ENCODE measurements at regions not wholly inside any gene's neighbourhood (a gene's known extent, or its start where the extent isn't known, plus 50 kb on each side); places are given as distances from the start of the nearest gene placed in this dataset.

- no peaks in the 10 kb centered on the region for H3K4me1 ChIP-seq (ENCODE audit: control insufficient read depth in 3 of 3, insufficient read depth in 2 of 3, low read depth in 1 of 3, low read length in 2 of 3)
- 84 to 94% (median 93%) methylated on average over 4 of the region's 4 CpGs for WGBS, 3 donors
- H3K4me3 ChIP-seq (ENCODE audit: low read depth in 1 of 3, low read length in 3 of 3) = no peak overlapping the region
- H3K27me3 ChIP-seq (ENCODE audit: control insufficient read depth in 3 of 3, insufficient read depth in 3 of 3, low read length in 3 of 3) = no peaks in the 10 kb centered on the region
- no peaks in the 10 kb centered on the region for H3K9me3 ChIP-seq (ENCODE audit: control insufficient read depth in 2 of 2, insufficient read depth in 1 of 2, low read depth in 1 of 2, low read length in 1 of 2)
- H3K27ac ChIP-seq (ENCODE audit: low read depth in 1 of 3, low read length in 2 of 3) = no peak overlapping the region
- H3K36me3 ChIP-seq (ENCODE audit: control insufficient read depth in 3 of 3, insufficient read depth in 2 of 3, low read depth in 1 of 3, low read length in 3 of 3) = no peaks in the 10 kb centered on the region
- DNase-seq (no peak), FAIRE-seq (no peak)
Measured at GRCh38 chr10:124313374-124313773, 105.3 kb downstream of the OAT start.

DNA sequence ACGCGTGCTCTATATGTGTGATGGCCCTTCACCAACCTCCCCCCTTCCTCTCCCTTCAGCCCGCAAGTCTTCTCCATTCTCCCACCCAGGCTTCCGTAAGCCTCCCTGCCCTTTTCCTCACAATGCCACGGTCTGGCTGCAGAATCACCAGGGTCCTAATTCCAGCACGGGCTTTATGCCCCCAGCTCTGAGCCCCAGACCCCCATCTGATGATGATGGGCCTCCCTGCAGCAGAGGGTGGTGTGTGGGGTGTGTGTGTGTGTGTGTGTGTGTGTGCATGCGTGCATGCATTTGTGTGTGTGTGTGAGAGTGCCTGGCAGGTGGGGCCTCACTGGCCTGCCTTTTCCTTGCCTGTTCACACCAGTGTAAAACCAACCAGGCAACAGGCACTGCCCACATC is 109.9 kb downstream of the OAT start:
- Histone ChIP-seq H3K9me3 (ENCODE audit: control insufficient read depth in 2 of 2, insufficient read depth in 1 of 2, low read depth in 1 of 2, low read length in 1 of 2) (no peaks in the 10 kb centered on the region), H3K27me3 (ENCODE audit: control insufficient read depth in 3 of 3, insufficient read depth in 3 of 3, low read length in 3 of 3) (no peaks in the 10 kb centered on the region), H3K4me1 (ENCODE audit: control insufficient read depth in 3 of 3, insufficient read depth in 2 of 3, low read depth in 1 of 3, low read length in 2 of 3) (no peaks in the 10 kb centered on the region), H3K36me3 (ENCODE audit: control insufficient read depth in 3 of 3, insufficient read depth in 2 of 3, low read depth in 1 of 3, low read length in 3 of 3) (no peaks in the 10 kb centered on the region), H3K27ac (ENCODE audit: low read depth in 1 of 3, low read length in 2 of 3) (no peak overlapping the region), H3K4me3 (ENCODE audit: low read depth in 1 of 3, low read length in 3 of 3) (no peak overlapping the region)
- no peak for FAIRE-seq
- no peak for DNase-seq
- WGBS, 3 donors = 80 to 87% (median 86%) methylated on average over 7 of the region's 7 CpGs

DNA sequence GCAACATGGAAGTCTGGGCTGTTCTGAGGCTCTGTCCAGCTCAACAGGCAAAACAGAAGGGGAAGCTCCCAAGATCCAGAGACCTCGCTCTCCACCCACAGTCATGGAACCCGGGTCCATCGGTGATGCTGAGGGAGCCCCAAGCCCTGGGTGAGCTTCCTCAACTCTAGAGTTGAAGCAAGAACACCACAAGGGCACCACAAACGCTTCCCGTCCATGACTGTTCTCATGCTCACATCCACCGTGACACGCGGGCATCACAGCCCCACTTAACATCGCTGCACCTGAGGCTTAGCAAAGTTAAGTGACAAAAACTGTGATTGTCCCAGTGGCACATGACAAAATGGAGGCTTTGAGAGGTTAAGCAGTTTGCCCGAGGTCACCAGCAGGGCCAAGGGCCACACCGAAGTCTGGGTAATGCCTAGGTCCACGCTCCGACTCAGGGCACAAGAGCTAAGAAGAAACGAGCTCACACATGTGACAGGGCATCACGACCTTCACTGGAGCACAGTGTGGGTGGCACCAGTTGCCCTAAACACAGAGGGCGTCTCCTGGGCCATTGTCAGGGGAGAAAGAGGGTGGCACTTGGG is 110.6 kb downstream of the OAT start:
- no peaks in the 10 kb centered on the region for H3K9me3 ChIP-seq (ENCODE audit: control insufficient read depth in 2 of 2, insufficient read depth in 1 of 2, low read depth in 1 of 2, low read length in 1 of 2)
- no peaks in the 10 kb centered on the region for H3K27me3 ChIP-seq (ENCODE audit: control insufficient read depth in 3 of 3, insufficient read depth in 3 of 3, low read length in 3 of 3)
- FAIRE-seq (no peak), DNase-seq (no peak)
- WGBS, 3 donors = 78 to 88% (median 81%) methylated on average over 16 of the region's 16 CpGs
- no peak overlapping the region for H3K27ac ChIP-seq (ENCODE audit: low read depth in 1 of 3, low read length in 2 of 3)
- H3K36me3 ChIP-seq (ENCODE audit: control insufficient read depth in 3 of 3, insufficient read depth in 2 of 3, low read depth in 1 of 3, low read length in 3 of 3) = no peaks in the 10 kb centered on the region
- H3K4me1 ChIP-seq (ENCODE audit: control insufficient read depth in 3 of 3, insufficient read depth in 2 of 3, low read depth in 1 of 3, low read length in 2 of 3) = no peaks in the 10 kb centered on the region
- H3K4me3 ChIP-seq (ENCODE audit: low read depth in 1 of 3, low read length in 3 of 3) = no peak overlapping the region

DNA sequence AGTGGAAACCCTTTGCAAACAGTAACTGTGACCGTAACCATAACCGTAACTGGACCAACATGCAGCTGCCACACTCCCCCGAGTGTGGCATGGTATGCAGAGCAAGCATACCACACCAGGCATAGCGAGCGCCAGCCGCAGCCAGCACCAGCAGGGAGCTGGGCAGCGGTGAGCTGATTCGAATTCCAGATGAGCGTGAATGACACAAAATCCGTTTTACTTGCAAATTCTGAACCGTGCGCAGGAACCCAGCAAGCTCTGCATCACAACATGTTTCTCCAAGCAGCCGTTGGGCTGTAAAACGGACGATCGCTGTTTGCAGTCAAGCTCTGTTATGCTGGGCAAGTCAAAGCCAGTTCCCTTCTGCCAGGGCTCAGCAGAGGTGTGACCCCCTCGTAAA is 111.1 kb downstream of the OAT start:
- Histone ChIP-seq H3K4me1 (ENCODE audit: control insufficient read depth in 3 of 3, insufficient read depth in 2 of 3, low read depth in 1 of 3, low read length in 2 of 3) (no peaks in the 10 kb centered on the region), H3K27ac (ENCODE audit: low read depth in 1 of 3, low read length in 2 of 3) (no peak overlapping the region), H3K36me3 (ENCODE audit: control insufficient read depth in 3 of 3, insufficient read depth in 2 of 3, low read depth in 1 of 3, low read length in 3 of 3) (no peaks in the 10 kb centered on the region), H3K4me3 (ENCODE audit: low read depth in 1 of 3, low read length in 3 of 3) (no peak overlapping the region), H3K27me3 (ENCODE audit: control insufficient read depth in 3 of 3, insufficient read depth in 3 of 3, low read length in 3 of 3) (no peaks in the 10 kb centered on the region), H3K9me3 (ENCODE audit: control insufficient read depth in 2 of 2, insufficient read depth in 1 of 2, low read depth in 1 of 2, low read length in 1 of 2) (no peaks in the 10 kb centered on the region)
- WGBS, 3 donors = 86 to 88% (median 86%) methylated on average over 17 of the region's 17 CpGs
- DNase-seq = no peak
- FAIRE-seq = no peak

GRCh38 chr10:124306922-124307371 is 111.8 kb downstream of the OAT start:
- no peaks in the 10 kb centered on the region for H3K27me3 ChIP-seq (ENCODE audit: control insufficient read depth in 3 of 3, insufficient read depth in 3 of 3, low read length in 3 of 3)
- H3K4me1 ChIP-seq (ENCODE audit: control insufficient read depth in 3 of 3, insufficient read depth in 2 of 3, low read depth in 1 of 3, low read length in 2 of 3) = no peaks in the 10 kb centered on the region
- no peak for DNase-seq
- no peak overlapping the region for H3K27ac ChIP-seq (ENCODE audit: low read depth in 1 of 3, low read length in 2 of 3)
- H3K9me3 ChIP-seq (ENCODE audit: control insufficient read depth in 2 of 2, insufficient read depth in 1 of 2, low read depth in 1 of 2, low read length in 1 of 2) = peaks cover 0 to 3% of the 10 kb centered on the region in 2 donors
- H3K4me3 ChIP-seq (ENCODE audit: low read depth in 1 of 3, low read length in 3 of 3) = no peak overlapping the region
- no peaks in the 10 kb centered on the region for H3K36me3 ChIP-seq (ENCODE audit: control insufficient read depth in 3 of 3, insufficient read depth in 2 of 3, low read depth in 1 of 3, low read length in 3 of 3)
- no peak for FAIRE-seq
- 69 to 71% (median 70%) methylated on average over 4 of the region's 4 CpGs for WGBS, 3 donors

DNA sequence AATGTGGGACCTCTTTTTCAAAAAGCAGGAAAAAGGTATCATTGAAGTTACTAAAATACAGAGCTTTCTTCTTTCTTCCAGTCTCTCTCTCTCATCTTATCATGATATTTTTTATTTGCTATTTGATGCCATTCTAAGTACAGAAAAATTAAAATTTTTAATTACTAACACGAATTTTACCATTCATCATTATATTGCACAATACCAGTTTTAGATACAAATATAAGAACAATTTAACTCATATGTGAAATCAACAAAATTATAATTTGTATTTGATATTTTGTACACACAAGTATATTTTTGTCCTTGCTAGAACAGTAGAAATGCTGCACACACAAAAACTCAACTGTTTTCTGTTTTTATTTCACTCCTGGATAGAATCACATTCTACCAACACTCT is 112.2 kb downstream of the OAT start:
- H3K27ac ChIP-seq (ENCODE audit: low read depth in 1 of 3, low read length in 2 of 3) = no peak overlapping the region
- DNase-seq (no peak), FAIRE-seq (no peak)
- H3K9me3 ChIP-seq (ENCODE audit: control insufficient read depth in 2 of 2, insufficient read depth in 1 of 2, low read depth in 1 of 2, low read length in 1 of 2) = peaks cover 0 to 7% of the 10 kb centered on the region in 2 donors
- WGBS, 3 donors = 28 to 36% (median 34%) methylated on average over 1 of the region's 1 CpG
- no peaks in the 10 kb centered on the region for H3K27me3 ChIP-seq (ENCODE audit: control insufficient read depth in 3 of 3, insufficient read depth in 3 of 3, low read length in 3 of 3)
- no peak overlapping the region for H3K4me3 ChIP-seq (ENCODE audit: low read depth in 1 of 3, low read length in 3 of 3)
- H3K36me3 ChIP-seq (ENCODE audit: control insufficient read depth in 3 of 3, insufficient read depth in 2 of 3, low read depth in 1 of 3, low read length in 3 of 3) = no peaks in the 10 kb centered on the region
- no peaks in the 10 kb centered on the region for H3K4me1 ChIP-seq (ENCODE audit: control insufficient read depth in 3 of 3, insufficient read depth in 2 of 3, low read depth in 1 of 3, low read length in 2 of 3)

- no peak overlapping the region for H3K4me3 ChIP-seq (ENCODE audit: low read depth in 1 of 3, low read length in 3 of 3)
- 67 to 83% (median 71%) methylated on average over 1 of the region's 1 CpG for WGBS, 3 donors
- peaks cover 0 to 10% of the 10 kb centered on the region in 2 donors for H3K9me3 ChIP-seq (ENCODE audit: control insufficient read depth in 2 of 2, insufficient read depth in 1 of 2, low read depth in 1 of 2, low read length in 1 of 2)
- FAIRE-seq (no peak), DNase-seq (no peak)
- H3K27me3 ChIP-seq (ENCODE audit: control insufficient read depth in 3 of 3, insufficient read depth in 3 of 3, low read length in 3 of 3) = no peaks in the 10 kb centered on the region
- H3K4me1 ChIP-seq (ENCODE audit: control insufficient read depth in 3 of 3, insufficient read depth in 2 of 3, low read depth in 1 of 3, low read length in 2 of 3) = no peaks in the 10 kb centered on the region
- no peaks in the 10 kb centered on the region for H3K36me3 ChIP-seq (ENCODE audit: control insufficient read depth in 3 of 3, insufficient read depth in 2 of 3, low read depth in 1 of 3, low read length in 3 of 3)
- no peak overlapping the region for H3K27ac ChIP-seq (ENCODE audit: low read depth in 1 of 3, low read length in 2 of 3)
Measured at GRCh38 chr10:124305984-124306383, 112.7 kb downstream of the OAT start.

- Histone ChIP-seq H3K27ac (ENCODE audit: low read depth in 1 of 3, low read length in 2 of 3) (no peak overlapping the region), H3K4me1 (ENCODE audit: control insufficient read depth in 3 of 3, insufficient read depth in 2 of 3, low read depth in 1 of 3, low read length in 2 of 3) (no peaks in the 10 kb centered on the region), H3K27me3 (ENCODE audit: control insufficient read depth in 3 of 3, insufficient read depth in 3 of 3, low read length in 3 of 3) (no peaks in the 10 kb centered on the region), H3K4me3 (ENCODE audit: low read depth in 1 of 3, low read length in 3 of 3) (no peak overlapping the region), H3K36me3 (ENCODE audit: control insufficient read depth in 3 of 3, insufficient read depth in 2 of 3, low read depth in 1 of 3, low read length in 3 of 3) (no peaks in the 10 kb centered on the region), H3K9me3 (ENCODE audit: control insufficient read depth in 2 of 2, insufficient read depth in 1 of 2, low read depth in 1 of 2, low read length in 1 of 2) (peaks cover 0 to 17% of the 10 kb centered on the region in 2 donors)
- FAIRE-seq (no peak), DNase-seq (no peak)
- WGBS, 3 donors = 69 to 72% (median 72%) methylated on average over 3 of the region's 3 CpGs
Measured at GRCh38 chr10:124305131-124305530, 113.6 kb downstream of the OAT start.

All from small intestine (tissue), 7 donors.